ENCODE measurements at regions not wholly inside any gene's neighbourhood (a gene's known extent, or its start where the extent isn't known, plus 50 kb on each side); places are given as distances from the start of the nearest gene placed in this dataset.
"Not testable (repeated sequence)": the region's sequence is repeated elsewhere in the genome, so short reads cannot be mapped to it uniquely, and the experiment has no call there.

DNA sequence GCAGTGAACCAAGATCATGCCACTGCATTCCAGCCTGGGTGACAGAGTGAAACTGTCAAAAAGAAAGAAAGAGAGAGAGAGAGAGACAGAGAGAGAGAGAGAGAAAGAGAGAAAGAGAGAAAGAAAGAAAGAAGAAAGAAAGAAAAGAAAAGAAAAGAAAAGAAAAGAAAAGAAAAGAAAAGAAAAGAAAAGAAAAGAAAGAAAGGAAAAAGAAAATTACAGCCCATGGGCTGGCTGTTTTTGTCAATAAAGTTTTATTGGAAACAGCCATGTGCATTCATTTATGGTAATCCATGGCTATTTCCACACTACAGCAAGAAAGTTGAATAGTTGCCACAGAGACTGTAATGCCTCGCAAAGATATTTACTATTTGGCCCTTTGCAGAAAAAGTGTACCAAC, 103.2 kb upstream of the MED13L start:
- not testable (repeated sequence) for FAIRE-seq; DNase-seq (ENCODE audit: low spot score in 2 of 2)

DNA sequence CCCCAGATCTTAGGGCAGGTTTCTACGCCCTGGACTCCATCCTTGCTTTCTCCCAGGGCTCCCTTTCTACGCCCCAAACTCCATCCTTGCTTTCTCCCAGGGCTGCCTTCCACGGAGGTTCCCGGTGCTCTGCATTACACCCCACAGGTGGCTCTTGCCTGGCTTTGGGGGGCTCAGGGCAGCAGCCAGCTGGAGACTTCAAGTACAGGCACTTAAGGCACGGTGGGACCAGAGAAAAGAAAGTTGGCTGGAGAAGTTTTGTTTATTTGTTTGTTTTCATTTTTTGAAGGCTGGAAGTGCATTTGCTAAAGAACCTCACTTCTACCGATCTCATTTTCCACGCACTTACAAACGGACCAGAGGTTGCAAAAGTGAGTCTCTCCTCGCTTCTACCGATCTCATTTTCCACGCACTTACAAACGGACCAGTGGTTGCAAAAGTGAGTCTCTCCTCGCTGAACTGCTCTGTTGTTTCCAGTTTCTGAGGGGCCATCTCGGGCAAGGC, 103.8 kb upstream of the MED13L start:
- no peak for FAIRE-seq

DNA sequence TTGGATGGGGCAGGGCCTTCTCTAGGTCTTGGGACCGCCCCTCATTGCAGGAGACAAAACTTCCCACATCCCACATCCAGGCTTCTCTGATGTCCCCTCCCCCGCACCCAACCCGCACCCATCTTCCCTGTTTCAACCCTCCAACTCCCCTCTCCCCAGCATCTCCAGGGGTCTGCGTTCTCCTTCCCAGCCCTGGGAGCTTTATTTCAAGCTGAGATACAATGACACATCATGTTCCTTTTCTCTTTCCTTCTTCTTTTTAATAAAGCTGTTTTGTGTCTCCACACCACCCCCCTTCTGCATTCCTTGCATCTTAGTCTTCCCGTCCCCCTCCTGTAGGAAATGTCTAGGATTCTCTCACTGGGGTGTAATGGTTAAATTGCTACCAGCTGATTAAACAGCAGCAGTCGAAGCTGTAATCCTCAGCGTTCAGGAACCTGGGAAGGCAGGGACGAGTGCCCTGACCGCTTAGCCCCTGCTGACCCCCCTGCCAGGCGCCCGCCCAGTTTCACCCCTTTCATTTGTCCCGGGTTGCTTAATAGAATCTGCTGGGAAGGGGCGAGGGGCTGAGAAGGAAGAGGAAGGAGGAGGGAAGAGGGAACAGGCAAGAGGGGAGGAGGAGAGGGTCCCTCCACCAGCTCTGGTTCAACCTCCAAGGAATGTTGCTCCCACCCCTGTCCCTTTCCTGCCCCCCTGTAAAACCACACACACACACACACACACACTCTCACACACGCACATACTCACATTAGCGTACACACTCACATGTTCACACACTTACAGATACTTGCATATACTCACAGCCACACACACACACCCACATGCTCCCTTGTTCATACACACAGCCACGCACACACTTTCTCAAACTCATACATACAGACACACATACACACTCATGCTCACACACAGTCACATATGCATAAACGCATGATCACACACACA, 104.5 kb upstream of the MED13L start:
- DNase-seq (ENCODE audit: low spot score in 2 of 2), result no peak
- no peak for FAIRE-seq

More for the DNA sequence above, 103.8 kb upstream of the MED13L start:
- DNase-seq (ENCODE audit: low spot score in 2 of 2), result no peak

GRCh38 chr12:116382686-116383530, 105.4 kb upstream of the MED13L start:
- DNase-seq (ENCODE audit: low spot score in 2 of 2) (peak in 1 of 2 donors; percentile 44), FAIRE-seq (no peak)

GRCh38 chr12:116384175-116384574, 106.7 kb upstream of the MED13L start:
- FAIRE-seq, result no peak
- no peak for DNase-seq (ENCODE audit: low spot score in 2 of 2)

- DNase-seq (ENCODE audit: low spot score in 2 of 2), result no peak
- FAIRE-seq, result no peak
Measured at GRCh38 chr12:116384691-116385485, 107.4 kb upstream of the MED13L start.

GRCh38 chr12:116385486-116386217, 108.2 kb upstream of the MED13L start:
- DNase-seq (ENCODE audit: low spot score in 2 of 2), result no peak
- FAIRE-seq, result no peak

DNA sequence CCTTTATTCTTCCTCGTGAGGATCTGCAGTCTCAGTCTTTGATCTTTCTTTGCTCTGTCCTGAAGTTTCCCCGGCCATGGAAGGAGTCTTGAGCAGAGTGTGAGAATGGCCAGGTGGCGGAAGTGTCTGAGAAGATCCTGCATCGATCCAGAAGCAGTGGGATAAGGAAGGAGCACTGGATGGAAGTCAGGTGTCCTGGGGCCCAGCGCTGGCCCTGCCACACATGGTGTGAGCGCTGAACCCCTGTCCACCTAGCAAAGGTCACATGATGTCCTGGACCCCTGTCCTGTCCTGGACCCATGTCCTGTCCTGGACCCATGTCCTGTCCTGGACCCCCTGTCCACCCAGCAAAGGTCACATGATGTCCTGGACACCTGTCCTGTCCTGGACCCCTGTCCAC, 111.8 kb upstream of the MED13L start:
- DNase-seq (ENCODE audit: low spot score in 2 of 2), result no peak
- no peak for FAIRE-seq

- no peak for FAIRE-seq
- peak in 1 of 2 donors; percentile 36 for DNase-seq (ENCODE audit: low spot score in 2 of 2)
Measured at GRCh38 chr12:116389990-116390389, 112.5 kb upstream of the MED13L start.

- DNase-seq (ENCODE audit: low spot score in 2 of 2) (no peak), FAIRE-seq (no peak)
Measured at GRCh38 chr12:116390401-116391335, 113.2 kb upstream of the MED13L start.

DNA sequence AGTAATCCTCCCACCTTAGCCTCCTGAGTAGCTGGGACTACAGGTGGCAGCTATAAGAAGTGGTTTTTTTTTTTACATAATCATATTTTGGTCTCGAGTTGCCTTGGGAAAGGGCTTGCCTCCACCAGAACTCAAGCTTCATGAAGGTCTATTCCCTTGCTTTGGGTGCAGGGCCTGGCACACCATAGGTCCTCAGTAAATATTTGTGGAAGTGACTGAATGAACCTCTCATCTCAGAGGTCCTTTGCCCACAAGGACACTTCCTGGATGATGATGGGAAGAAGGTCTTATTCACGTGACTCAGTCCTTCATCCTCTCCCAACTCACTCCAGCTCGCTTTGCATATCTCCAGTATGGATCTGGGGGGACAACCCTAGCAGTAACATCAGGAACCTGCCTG, 114.0 kb upstream of the MED13L start:
- DNase-seq (ENCODE audit: low spot score in 2 of 2) (no peak), FAIRE-seq (no peak)

DNA sequence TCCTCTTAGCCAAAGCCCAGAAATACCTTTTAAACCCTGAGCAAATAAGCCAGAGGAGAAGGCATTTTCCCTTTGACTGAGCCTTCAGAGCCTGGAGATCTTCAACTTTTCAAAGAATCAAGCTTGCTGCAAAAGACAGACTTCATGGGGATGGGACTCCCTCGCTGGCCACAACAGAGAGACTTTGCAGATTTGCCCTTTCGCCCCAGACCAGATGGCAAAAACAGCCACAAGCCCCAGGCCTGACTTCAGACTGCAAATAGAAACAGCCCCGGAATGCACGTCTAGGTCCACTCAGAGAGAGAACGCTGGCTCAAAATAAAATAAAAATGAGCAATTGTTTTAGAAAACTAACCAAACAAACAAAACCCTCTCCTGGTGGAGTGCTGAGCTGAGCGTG, 114.6 kb upstream of the MED13L start:
- FAIRE-seq (no peak), DNase-seq (ENCODE audit: low spot score in 2 of 2) (no peak)

DNA sequence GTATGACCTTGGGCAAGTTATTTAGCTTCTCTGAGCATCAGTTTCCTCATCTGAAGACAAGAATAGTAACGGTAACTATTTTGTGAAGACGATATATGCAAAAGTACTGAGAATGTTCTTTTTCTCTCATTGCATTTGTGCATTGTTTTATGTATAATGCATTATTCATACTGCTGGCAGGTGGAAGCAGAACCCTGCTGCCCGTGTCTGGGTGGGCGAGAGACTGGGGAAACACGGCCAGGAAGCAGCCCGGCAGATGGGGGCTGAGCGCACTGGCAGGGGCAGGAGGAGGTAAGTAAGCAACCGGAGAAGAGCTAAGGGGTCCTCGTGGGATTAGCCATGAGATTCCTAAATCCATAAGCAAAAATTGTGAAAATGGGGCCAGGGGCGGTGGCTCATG, 115.8 kb upstream of the MED13L start:
- FAIRE-seq (no peak), DNase-seq (ENCODE audit: low spot score in 2 of 2) (no peak)

GRCh38 chr12:116393859-116394650, 116.6 kb upstream of the MED13L start:
- no peak for DNase-seq (ENCODE audit: low spot score in 2 of 2)
- FAIRE-seq, result no peak

DNA sequence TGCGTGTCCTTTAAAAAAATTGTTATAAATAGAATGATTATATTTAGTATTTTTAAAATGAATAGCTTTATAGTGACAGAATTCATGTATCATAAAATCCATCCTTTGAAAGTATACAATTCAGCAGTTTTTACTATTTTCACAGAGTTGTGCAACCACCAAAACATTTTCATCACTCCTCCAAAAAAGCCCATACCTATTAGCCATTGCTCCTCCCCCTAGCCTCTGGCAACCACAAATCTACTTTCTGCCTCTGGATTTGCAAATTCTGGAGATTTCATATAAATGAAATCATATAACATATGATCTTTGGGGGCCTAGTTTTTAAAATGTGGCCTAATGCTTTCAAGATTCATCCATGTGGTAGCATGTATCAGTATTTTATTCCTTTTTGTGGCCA, 117.9 kb upstream of the MED13L start:
- FAIRE-seq (no peak), DNase-seq (ENCODE audit: low spot score in 2 of 2) (no peak)

DNA sequence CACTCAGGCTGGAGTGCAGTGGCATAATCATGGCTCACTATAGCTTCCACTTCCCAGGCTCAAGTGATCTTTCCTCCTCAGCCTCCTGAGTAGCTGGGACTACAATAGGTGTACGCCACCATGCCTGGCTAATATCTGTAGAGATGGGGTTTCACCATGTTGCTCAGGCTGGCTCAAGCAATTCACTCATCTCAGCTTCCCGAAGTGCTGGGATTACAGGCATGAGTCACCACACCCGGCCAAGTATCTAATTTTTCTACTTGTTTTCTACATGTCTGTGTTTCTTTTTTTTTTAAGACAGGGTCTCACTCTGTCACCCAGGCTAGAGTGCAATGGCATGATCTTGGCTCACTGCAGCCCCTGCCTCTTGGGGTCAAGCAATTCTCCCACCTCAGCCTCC, 119.7 kb upstream of the MED13L start:
- DNase-seq (ENCODE audit: low spot score in 2 of 2) (no peak), FAIRE-seq (no peak)

DNA sequence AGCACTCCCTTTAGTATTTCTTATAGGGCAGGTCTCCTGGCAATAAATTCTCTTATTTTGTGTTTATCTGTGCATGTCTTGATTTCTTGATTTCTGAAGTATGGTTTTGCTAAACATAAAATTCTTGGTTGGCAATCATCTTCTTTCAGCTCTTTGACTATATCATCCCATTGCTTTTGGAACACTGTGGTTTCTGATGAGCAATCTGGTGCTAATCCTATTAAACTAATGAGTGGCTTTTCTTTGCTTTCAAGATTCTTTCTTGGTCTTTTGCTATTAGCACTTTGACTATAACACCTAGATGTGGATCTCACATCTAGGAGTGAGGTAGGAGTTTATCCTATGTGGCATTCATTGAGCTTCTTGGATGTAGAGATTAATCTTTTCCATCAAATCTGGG, 120.7 kb upstream of the MED13L start:
- no peak for FAIRE-seq

DNA sequence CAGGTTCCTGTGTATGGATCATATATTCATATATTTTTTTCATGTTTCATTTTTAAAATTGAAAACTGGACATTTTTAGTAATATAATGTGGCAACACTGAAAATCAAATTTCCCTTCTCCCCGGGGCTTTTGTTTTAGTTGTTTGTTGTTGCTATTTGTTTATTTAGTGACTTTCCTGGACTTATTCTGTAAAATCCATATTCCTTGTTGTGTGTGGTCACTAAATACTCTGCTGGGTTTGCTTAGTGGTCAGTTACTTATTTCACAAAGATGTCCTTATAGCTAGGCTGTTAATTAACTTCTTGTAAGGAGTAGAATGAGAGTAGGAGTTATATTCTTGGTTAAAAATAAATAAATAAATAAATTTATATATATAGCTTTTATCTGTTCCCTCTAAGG, 121.6 kb upstream of the MED13L start:
- FAIRE-seq, result no peak
- no peak for DNase-seq (ENCODE audit: low spot score in 2 of 2)

More for the DNA sequence above, 120.7 kb upstream of the MED13L start:
- DNase-seq (ENCODE audit: low spot score in 2 of 2), result no peak
